DND-41 (cell line): ENCODE measurements at regions not wholly inside any gene's neighbourhood (a gene's known extent, or its start where the extent isn't known, plus 50 kb on each side); places are given as distances from the start of the nearest gene placed in this dataset.

Experiments
- EZH2 ChIP-seq: IDR thresholded peaks from 3 replicates; pipeline ENCODE4 v1.6.1; 2012; ENCODE audit warnings: borderline replicate concordance, low read depth, mild to moderate bottlenecking, moderate library complexity, low read length, inconsistent platforms; ENCODE audit not compliant: severe bottlenecking
- TF ChIP-seq, protein P1 (sequence below): IDR thresholded peaks from 2 replicates; pipeline ENCODE4 v1.5.1; 2012; ENCODE audit warnings: borderline replicate concordance, low read length, moderate library complexity, mild to moderate bottlenecking; ENCODE audit not compliant: poor library complexity, severe bottlenecking; ENCODE audit errors: extremely low read depth

DNA sequence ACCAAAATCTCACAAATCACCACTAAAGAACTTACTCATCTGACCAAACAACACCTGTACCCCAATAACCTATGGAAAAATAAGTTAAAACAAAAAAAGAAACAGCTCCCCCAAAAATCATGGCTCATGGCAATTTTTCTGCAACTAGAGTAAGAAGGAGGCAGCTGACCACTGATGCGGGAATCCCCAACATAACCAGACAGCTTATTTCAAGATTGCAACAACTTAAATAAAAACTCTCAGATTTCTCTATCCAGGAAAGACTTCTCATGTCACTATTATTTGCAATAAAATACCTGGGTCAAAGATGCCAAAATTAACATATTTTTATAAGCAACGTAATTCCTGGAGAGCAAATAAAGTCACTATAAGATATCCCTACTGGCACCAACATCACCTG, 128.1 kb upstream of the LY86 start:
- TF ChIP-seq, protein P1, sequence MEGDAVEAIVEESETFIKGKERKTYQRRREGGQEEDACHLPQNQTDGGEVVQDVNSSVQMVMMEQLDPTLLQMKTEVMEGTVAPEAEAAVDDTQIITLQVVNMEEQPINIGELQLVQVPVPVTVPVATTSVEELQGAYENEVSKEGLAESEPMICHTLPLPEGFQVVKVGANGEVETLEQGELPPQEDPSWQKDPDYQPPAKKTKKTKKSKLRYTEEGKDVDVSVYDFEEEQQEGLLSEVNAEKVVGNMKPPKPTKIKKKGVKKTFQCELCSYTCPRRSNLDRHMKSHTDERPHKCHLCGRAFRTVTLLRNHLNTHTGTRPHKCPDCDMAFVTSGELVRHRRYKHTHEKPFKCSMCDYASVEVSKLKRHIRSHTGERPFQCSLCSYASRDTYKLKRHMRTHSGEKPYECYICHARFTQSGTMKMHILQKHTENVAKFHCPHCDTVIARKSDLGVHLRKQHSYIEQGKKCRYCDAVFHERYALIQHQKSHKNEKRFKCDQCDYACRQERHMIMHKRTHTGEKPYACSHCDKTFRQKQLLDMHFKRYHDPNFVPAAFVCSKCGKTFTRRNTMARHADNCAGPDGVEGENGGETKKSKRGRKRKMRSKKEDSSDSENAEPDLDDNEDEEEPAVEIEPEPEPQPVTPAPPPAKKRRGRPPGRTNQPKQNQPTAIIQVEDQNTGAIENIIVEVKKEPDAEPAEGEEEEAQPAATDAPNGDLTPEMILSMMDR = no peak
- TF ChIP-seq EZH2 = no peak
